NCI-H2029 (cell line): ENCODE measurements at regions not wholly inside any gene's neighbourhood (a gene's known extent, or its start where the extent isn't known, plus 50 kb on each side); places are given as distances from the start of the nearest gene placed in this dataset.
"Not testable (repeated sequence)": the region's sequence is repeated elsewhere in the genome, so short reads cannot be mapped to it uniquely, and the experiment has no call there.

Experiments used
- DNase-seq: peaks from one replicate; lab custom pipeline; 2025; lab: John Stamatoyannopoulos, UW

GRCh38 chr2:39996653-39997080, 217.6 kb upstream of the THUMPD2 start:
- no peak for DNase-seq

DNA sequence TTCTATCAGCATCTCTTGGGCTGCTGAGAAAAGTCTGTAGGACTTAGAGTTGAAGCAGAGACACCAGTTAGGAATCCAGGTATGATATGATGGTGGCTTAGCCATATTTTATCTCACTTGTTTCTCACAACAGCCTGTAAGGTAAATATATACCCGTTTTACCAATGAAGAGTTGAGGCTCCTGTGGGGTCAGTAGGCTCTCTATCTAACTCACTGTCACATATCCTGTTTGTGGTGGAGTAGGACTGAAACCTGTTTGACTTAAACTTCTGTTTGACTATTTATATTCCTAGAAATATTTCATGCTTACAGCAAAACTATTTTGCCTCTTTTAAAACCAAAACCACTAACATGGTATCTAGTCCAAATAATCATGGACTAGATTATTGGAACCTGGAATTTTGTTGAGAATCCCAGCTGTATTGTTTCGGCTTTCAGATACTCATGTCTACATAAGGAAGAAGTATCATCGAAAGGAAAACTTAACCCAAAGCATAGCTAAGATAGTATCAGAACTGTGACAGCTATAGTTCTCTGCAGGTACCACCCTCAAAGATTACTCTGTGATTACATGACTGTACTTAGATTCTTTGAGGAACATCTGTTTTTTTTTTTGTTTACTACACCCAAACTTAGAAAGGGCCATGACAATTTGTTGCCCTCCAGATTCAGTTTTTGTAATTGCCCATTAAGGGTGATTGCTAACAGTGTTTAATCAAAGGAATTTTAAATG, 216.1 kb upstream of the THUMPD2 start:
- no peak for DNase-seq

GRCh38 chr2:39994151-39994550, 215.1 kb upstream of the THUMPD2 start:
- DNase-seq, result no peak

DNA sequence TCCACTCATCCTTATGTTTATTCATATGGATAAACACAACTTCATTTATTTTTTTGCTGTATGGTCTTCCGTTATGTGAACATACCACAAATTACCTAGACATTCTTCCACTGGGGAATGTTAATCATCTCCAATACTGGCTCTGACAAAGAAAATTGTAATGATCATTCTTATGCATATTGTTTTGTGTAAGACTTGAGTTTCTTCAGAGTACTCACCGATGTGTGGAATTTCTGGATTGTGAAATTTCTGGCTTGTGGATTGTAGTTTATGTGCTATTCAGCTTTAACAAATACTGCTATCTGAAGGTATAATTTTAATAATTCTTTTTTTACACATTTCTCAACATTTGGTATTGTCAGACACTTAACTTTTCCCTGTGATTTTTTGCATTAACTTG, 212.2 kb upstream of the THUMPD2 start:
- DNase-seq, result no peak

DNA sequence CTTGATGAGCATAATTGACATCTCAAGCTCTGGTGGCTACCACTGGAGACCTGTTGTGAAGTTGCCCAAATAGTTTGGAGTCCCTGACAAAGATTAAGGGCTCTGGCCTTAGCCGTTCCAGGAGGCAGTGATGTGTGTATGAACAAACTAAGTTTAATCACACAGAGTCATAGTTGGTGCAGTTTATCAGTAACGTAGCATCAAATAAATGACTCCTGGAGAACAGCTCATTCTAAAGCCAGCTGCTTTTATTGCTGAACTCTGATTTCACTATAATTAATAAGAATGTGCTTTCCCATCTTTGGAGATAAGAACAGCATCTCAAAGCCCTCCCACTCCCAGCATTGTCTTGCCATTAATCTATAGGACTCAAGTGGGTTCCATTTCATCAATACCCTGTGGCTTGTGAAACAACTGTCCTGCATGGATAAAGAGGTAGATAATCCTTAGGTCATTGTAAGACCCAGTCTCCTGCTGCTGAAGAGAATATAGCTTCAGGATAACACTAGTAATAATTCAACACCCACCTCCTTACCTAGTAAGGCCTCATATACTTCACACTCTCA, 211.4 kb upstream of the THUMPD2 start:
- no peak for DNase-seq

DNA sequence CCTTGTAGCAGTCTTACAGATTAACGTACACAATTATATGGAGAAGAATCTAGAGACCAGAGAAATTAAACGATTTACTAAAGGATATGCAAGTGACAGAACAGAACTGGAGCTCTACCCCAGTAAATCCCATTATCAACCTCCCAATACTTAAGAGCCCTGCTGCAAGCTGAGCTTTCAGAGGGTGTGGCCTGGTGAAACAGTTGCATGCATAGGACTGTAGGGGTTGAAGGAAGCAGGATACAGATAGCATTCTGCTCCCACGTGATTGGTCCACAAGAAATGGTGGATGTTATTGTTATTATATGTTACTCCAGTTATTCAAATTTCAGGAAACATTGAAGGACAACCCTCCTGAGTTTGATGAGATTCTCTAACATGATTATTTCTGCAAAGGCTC, 210.8 kb upstream of the THUMPD2 start:
- DNase-seq, result no peak

GRCh38 chr2:39981883-39982311, 202.8 kb upstream of the THUMPD2 start:
- peak; percentile 82 for DNase-seq

DNA sequence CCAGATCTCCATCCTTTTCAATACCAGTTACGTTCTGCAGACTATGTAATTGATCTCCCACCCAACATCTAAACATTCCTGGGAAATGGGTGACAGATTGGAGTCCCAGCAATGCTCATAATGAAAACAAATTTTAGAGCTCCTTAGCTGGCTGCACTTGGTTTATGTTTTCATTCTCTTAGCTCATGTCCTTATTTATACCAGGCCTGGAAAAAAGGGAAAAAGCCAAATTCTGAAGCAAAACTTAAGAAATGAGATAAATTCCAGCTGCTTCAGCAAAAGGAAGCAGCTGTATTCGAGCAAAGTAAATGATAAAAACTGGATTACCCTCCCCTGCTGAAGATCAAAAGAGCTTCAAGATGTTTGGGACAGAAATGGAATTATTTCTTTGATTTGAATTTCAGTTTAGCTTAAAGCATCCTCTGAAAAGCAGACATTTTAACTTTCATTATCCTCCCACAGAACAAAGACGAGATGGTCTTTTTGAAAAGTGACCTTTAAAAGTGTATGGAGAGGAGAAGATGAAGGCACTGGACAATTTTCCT, 196.5 kb upstream of the THUMPD2 start:
- no peak for DNase-seq

DNA sequence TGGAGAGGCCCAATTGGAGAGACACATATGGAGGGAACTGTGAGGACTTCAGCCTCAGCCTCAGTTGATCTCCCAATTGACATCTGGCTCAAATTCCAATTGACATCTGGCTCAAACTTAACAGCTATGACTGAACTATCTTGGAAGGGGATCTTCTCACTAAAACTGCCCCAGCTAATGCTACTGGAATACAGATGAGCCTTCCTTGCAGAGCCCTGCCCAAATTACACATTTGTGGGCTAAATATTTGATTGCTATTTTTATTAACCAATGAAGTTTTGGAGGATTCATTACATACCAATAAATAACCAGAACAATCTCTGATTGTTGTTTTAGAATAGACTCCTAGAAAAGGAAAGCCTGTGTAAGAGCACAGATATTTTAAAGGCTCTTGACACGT, 189.0 kb upstream of the THUMPD2 start:
- no peak for DNase-seq

DNA sequence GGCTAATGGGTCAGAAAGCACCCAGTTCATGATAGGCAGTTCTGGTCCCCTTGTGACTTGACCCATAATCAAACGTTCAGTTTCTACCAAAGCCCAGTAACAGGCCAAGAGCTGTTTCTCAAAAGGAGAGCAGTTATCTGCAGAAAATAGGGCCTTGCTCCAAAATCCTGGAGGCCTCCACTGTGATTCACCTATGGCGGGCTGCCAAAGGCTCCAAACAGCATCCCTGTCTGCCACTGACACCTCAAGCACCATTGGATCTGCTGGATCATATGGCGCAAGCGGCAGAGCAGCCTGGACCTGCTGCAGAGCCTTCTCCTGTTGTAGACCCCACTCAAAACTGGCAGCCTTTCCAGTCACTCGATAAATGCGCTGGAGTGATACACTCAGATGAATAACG, 181.6 kb upstream of the THUMPD2 start:
- DNase-seq, result not testable (repeated sequence)

- no peak for DNase-seq
These were observed 175.3 kb upstream of the THUMPD2 start for GRCh38 chr2:39954346-39954745.

DNA sequence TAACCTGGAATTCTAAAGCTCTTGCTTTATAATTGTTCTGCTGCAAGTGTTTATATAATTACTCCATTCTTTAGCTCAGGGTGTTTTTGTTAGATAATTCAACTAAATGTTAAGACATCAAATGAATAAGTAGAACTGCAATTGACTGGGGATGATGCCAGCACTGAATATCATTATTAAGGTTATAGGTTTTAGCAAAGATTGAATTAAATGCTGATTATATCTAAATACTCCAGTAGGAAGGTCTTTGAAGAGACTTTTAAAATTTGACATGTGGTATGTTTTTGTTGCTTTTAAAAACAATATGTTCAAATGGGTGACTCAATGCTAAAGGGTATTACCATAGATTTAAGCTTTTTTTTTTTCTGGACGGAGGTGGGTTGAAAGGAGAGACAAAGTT, 170.1 kb upstream of the THUMPD2 start:
- DNase-seq, result no peak

DNA sequence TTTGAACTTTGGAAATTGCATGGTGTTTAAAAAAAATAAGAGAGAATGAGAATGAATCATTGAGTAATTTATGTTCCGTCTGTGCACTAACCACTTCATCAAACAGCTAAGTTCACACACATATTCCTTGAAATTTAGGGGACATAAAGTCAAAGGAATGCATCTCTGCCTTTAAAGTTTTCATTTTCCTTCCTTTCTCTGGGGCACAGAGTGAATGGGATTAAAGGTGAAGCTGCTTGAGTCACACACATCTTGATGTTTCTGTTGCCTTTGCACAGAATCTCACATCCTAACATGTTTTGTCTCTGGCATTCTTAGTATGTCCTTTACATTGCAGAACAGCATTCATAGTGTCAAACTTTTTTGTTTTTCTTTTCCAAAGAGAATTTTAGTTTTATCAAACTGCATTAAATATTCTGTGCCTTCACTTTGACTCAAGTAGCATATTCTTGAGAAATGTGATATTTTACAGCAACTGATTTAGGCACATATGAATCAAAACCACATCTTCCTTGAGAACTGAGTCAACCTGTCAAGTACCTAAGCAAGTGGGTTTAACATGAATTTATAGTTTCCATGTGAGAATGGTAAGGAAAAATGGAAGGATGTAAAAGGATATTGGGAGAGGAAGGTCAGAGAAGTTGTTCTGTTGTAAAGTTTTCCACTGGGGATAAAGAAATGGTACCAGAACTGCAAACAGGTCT, 169.1 kb upstream of the THUMPD2 start:
- DNase-seq, result no peak

DNA sequence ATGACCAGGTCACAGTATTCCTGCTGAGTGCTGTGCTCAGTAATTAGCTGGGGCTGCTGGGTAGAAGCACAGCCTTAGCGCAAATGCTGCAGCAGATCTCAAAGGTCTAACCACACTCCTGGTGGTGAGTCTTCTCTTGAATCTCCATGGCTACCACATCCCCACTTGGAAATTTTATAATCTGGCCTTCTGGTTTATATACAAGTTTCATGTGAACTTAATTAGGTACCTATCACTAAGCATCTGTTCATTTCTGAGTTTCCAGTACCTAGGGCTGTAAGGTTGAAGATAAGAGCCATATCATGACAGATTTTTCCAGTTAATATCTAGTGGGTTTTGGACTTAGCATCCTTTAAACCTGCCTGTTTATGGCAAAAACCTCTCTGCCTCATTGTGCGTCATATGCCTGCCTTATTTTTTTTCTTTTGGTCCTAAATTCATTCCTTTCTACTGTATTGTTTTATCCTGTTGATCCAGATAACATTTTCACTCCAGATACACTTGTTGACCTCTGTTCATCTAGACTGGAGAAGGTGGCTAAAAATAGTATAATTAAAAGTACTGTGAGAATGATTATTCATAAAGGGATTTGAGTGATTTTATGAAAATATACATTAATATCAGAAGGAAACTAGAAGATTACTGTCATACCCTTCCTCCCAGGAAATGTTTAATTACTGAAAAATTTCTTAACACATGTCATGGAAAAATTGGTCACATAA, 168.4 kb upstream of the THUMPD2 start:
- DNase-seq, result no peak

GRCh38 chr2:39942950-39943349, 163.9 kb upstream of the THUMPD2 start:
- DNase-seq, result no peak

DNA sequence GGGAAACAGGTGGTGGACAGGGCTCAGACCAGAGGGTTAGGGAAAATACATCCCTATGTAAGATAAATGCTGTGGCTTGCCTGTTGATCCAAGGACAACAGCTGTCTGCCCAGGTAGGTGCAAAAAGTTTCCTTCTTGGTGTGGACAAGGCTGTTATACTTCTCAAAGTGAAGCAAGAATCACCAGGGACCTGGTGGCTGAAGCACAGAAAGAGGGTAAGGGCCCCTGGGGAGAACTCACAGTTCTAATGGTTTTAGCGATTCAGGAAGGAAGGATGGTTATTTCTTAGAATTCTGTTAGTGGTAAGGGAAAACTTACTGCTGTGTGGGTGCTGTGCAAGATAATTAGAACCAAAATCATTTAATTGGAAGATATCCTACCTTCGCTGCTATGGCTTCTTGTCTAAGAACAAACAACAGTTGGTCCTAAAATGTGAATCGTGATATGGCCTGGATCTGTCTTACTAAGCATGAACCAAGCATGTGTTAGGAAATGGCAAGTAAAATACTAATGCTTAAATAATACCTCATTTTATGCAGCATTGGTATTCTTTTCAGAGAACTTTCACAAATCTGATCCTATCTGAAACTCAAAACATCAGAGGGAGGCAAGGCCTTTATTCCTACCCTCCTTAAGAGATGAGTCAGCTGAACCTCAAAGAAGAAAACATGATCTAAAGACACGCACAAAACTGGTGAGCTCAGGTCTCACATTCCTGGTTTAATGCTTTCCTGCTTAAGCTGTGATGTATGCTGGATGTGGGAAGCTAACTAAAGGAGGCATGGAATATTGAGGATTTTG, 159.2 kb upstream of the THUMPD2 start:
- no peak for DNase-seq

GRCh38 chr2:39937621-39938020, 158.6 kb upstream of the THUMPD2 start:
- no peak for DNase-seq

DNA sequence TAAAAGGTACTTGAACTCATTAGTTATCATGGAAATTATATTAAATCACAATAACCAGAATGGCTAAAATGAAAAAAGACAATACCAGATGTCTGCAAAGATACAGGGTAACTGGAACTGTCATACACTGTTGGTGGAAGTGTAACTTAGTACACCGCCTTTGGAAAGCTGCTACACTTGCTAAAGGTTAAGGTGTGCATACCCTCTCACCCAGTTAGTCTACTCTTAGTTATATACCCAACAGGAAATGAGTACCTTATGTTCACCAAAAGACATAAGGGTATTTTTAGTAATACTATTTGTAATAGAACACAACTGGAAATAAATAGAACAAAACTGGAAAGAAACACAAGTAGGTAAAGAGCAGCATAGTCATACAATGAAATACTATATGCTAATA, 155.8 kb upstream of the THUMPD2 start:
- DNase-seq, result no peak

DNA sequence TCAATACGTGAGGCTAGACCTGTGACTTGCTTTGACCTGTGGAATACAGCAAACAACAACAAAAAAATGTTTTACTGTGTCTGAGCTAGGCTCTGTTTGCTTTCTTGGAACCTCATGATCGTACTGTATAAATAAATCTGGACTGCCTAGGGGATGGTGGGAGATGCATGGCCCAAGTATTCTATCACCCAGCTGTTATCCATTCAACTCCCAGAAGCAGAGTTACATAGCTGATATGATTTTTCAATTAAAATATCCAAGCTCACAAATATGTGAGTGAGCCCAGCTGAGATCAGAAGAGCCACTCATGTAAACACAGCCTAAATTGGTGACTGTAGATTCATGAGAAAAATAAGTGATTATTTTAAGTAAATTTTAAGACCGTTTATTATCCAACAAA, 154.1 kb upstream of the THUMPD2 start:
- no peak for DNase-seq

DNA sequence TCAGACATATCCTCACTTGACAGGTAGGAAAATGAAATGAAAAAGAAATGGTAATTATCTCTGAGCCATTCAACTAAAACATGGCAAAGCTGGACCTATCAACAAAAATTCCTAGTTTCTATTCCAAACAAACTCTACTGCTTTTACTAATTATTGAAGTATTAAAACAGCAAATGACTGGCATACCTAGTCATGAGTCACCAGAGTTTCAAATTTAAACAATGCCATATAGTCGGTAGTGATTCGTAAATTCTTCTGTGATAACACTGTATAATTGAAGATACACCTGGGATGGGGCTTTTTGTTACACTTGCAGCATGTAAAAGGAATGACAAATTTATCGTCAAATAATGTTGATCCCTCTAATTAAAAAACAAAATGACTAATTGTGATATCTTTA, 153.1 kb upstream of the THUMPD2 start:
- no peak for DNase-seq

GRCh38 chr2:39930175-39930917, 151.3 kb upstream of the THUMPD2 start:
- DNase-seq, result no peak
